ENCODE measurements at regions not wholly inside any gene's neighbourhood (a gene's known extent, or its start where the extent isn't known, plus 50 kb on each side); places are given as distances from the start of the nearest gene placed in this dataset.

- H3K4me3 Mint-ChIP-seq, result no peak overlapping the region
- no peaks in the 10 kb centered on the region for H3K9me3 Mint-ChIP-seq
- peaks cover 0 to 10% (median 3%) of the 10 kb centered on the region in 3 donors for H3K36me3 Mint-ChIP-seq
- H3K27ac Mint-ChIP-seq, result peak overlapping the region in 5 of 6 donors; percentile 3 to 67 (median 20)
- peaks cover 62 to 77% of the 10 kb centered on the region in 2 donors for H3K4me1 Mint-ChIP-seq
- peaks cover 0 to 5% (median 2%) of the 10 kb centered on the region in 3 donors for H3K27me3 Mint-ChIP-seq (ENCODE audit: low read depth in 3 of 3)
- DNase-seq, result no peak
Observed at GRCh38 chr18:46416706-46417638, 240.0 kb downstream of the LOXHD1 start.

DNA sequence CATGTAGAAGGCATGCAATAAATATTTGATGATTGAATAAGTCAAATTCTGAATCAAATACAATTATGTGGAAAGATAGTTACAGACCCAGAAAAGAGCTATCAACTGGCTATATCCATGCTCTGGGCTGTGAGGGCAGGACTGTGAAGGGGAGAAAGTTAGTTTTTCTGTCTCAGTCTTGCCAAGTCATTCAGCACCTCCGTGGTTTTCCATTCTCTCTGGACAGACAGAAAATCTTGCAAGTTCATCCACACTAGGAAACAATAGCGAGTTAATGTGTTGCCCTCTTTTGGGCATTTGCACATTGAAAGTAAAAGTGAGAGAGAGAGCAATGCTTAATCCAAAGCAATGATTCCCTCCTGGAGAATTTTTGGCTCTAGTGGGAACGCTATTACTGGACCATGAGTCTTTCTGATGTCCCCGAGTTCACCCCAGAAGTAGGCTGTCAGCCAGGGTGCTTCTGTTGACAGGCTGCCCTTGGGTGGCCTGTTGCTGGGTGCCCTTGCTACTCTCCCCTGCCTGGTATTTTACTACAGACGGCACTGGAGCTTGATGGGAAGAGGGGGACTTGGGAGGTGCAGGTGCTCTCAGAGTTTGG, 238.3 kb downstream of the LOXHD1 start:
- peak overlapping the region in 1 of 5 donors; percentile 20 for H3K4me3 Mint-ChIP-seq
- H3K27ac Mint-ChIP-seq, result peak overlapping the region in 5 of 6 donors; percentile 10 to 53 (median 25)
- H3K9me3 Mint-ChIP-seq, result no peaks in the 10 kb centered on the region
- no peak for DNase-seq
- H3K4me1 Mint-ChIP-seq, result peaks cover 64 to 83% of the 10 kb centered on the region in 2 donors
- peaks cover 0 to 10% (median 5%) of the 10 kb centered on the region in 3 donors for H3K36me3 Mint-ChIP-seq
- peaks cover 0 to 5% (median 2%) of the 10 kb centered on the region in 3 donors for H3K27me3 Mint-ChIP-seq (ENCODE audit: low read depth in 3 of 3)

DNA sequence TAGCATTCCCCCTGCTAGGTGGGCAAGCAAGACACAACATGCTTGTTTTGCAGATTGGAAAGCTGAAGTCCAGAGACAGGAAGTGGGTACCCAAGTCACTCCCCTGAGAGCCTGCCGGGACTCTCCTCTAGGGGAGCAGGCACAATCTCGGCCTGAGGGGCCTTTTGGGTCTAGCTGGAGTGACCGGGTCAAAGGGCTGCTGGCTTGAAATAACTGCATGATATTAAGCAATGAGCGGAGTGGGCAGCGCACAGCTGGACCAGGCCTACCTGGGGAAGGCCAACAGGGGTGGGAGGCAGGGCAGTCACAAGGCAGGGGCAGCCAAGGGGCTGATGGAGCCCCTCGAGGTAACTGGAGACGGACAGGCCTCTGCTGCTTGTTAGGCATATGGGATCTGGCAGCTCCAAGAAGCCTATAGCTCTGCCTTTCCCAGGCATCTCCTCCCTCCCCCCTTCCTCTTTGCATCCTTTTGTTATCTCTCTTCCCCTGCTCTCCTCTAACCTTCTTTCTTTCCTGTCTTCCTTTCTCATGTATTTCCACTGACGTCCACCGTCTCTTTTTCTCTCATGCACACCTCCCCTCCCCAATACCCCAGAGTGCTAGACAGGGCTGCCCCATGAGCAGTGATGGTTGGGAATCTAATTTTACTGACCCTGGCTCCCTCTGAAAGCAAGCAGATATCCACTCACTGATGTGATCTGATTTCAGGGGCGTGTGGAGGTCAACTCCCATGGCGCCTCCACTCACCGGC, 237.5 kb downstream of the LOXHD1 start:
- H3K9me3 Mint-ChIP-seq, result no peaks in the 10 kb centered on the region
- peak overlapping the region in 5 of 6 donors; percentile 10 to 70 (median 20) for H3K27ac Mint-ChIP-seq
- no peak overlapping the region for H3K4me3 Mint-ChIP-seq

GRCh38 chr18:46421973-46422551, 235.0 kb downstream of the LOXHD1 start:
- H3K9me3 Mint-ChIP-seq, result peaks cover 0 to 1% (median 0%) of the 10 kb centered on the region in 6 donors

More for the DNA sequence above, 237.5 kb downstream of the LOXHD1 start:
- Mint-ChIP-seq H3K27me3 (ENCODE audit: low read depth in 3 of 3) (peaks cover 0 to 5% (median 2%) of the 10 kb centered on the region in 3 donors), H3K36me3 (peaks cover 0 to 10% (median 8%) of the 10 kb centered on the region in 3 donors), H3K4me1 (peaks cover 66 to 83% of the 10 kb centered on the region in 2 donors)
- DNase-seq, result no peak

GRCh38 chr18:46422552-46423055, 234.4 kb downstream of the LOXHD1 start:
- H3K4me3 Mint-ChIP-seq, result no peak overlapping the region
- DNase-seq, result no peak
- H3K9me3 Mint-ChIP-seq, result peaks cover 0 to 1% (median 0%) of the 10 kb centered on the region in 6 donors
- peak overlapping the region in 1 of 6 donors; percentile 37 for H3K27ac Mint-ChIP-seq
- peaks cover 0 to 5% (median 0%) of the 10 kb centered on the region in 3 donors for H3K36me3 Mint-ChIP-seq
- H3K27me3 Mint-ChIP-seq (ENCODE audit: low read depth in 3 of 3), result peaks cover 0 to 5% (median 2%) of the 10 kb centered on the region in 3 donors
- H3K4me1 Mint-ChIP-seq, result peaks cover 60 to 73% of the 10 kb centered on the region in 2 donors

More at GRCh38 chr18:46421973-46422551, 235.0 kb downstream of the LOXHD1 start:
- DNase-seq, result no peak
- peaks cover 64 to 79% of the 10 kb centered on the region in 2 donors for H3K4me1 Mint-ChIP-seq
- H3K27ac Mint-ChIP-seq, result no peak overlapping the region
- H3K27me3 Mint-ChIP-seq (ENCODE audit: low read depth in 3 of 3), result peaks cover 0 to 5% (median 2%) of the 10 kb centered on the region in 3 donors
- no peak overlapping the region for H3K4me3 Mint-ChIP-seq
- H3K36me3 Mint-ChIP-seq, result peaks cover 0 to 5% (median 0%) of the 10 kb centered on the region in 3 donors

- no peak overlapping the region for H3K27ac Mint-ChIP-seq
- H3K27me3 Mint-ChIP-seq (ENCODE audit: low read depth in 3 of 3), result peaks cover 0 to 5% (median 2%) of the 10 kb centered on the region in 3 donors
- H3K4me1 Mint-ChIP-seq, result peaks cover 61 to 71% of the 10 kb centered on the region in 2 donors
- DNase-seq, result no peak
- peaks cover 0 to 5% (median 0%) of the 10 kb centered on the region in 3 donors for H3K36me3 Mint-ChIP-seq
- H3K9me3 Mint-ChIP-seq, result peaks cover 0 to 1% (median 0%) of the 10 kb centered on the region in 6 donors
- no peak overlapping the region for H3K4me3 Mint-ChIP-seq
Observed at GRCh38 chr18:46423226-46423805, 233.7 kb downstream of the LOXHD1 start.

DNA sequence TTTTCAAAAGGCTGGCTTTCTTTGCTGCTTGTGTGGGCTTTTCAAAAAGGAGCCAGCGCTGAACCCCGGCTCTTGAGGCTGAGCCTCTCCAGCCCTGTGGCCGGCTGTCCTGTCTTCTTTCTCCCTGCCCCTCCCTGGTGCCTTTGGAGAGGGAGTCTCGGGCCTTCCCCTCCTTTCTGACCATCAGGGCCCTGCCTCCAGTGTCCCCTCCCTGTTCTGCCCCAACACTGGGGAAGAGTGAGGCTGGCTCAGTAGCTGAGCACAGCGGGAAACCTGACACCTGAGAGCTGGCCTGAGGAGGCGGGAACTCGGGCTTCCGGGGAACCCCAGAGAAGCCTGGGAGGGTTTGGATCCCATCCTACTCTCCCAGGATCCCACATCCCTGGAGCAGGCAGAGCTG, 232.1 kb downstream of the LOXHD1 start:
- H3K36me3 Mint-ChIP-seq, result peaks cover 0 to 5% (median 0%) of the 10 kb centered on the region in 3 donors
- no peak overlapping the region for H3K4me3 Mint-ChIP-seq
- no peak overlapping the region for H3K27ac Mint-ChIP-seq
- DNase-seq, result no peak
- H3K27me3 Mint-ChIP-seq (ENCODE audit: low read depth in 3 of 3), result peaks cover 0 to 5% (median 2%) of the 10 kb centered on the region in 3 donors
- H3K9me3 Mint-ChIP-seq, result peaks cover 0 to 1% (median 0%) of the 10 kb centered on the region in 6 donors
- peaks cover 51 to 62% of the 10 kb centered on the region in 2 donors for H3K4me1 Mint-ChIP-seq

DNA sequence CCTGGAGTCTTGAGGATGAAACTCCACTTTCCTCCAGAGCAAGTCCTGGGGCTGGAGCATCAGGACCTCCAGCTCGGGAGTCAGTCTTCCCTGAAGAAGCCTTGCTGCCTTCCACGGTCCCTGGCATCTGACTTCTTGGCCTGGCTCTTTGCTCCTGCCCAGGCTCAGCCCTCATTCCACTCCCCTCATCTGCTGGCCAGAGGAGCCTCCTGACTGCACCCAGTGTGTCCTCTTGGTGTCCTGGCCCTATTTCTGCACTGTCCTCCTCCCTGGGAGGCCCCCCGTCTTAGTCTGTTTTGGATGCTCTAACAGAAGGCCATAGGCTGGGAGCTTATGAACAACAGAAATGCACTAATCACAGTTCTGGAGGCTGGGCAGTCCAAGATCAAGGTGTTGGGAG, 231.5 kb downstream of the LOXHD1 start:
- peaks cover 0 to 5% (median 0%) of the 10 kb centered on the region in 3 donors for H3K36me3 Mint-ChIP-seq
- peak overlapping the region in 3 of 6 donors; percentile 33 to 85 (median 73) for H3K27ac Mint-ChIP-seq
- DNase-seq, result no peak
- H3K4me1 Mint-ChIP-seq, result peaks cover 52 to 64% of the 10 kb centered on the region in 2 donors
- no peak overlapping the region for H3K4me3 Mint-ChIP-seq
- H3K27me3 Mint-ChIP-seq (ENCODE audit: low read depth in 3 of 3), result peaks cover 0 to 5% (median 3%) of the 10 kb centered on the region in 3 donors
- H3K9me3 Mint-ChIP-seq, result peaks cover 0 to 1% (median 0%) of the 10 kb centered on the region in 6 donors

DNA sequence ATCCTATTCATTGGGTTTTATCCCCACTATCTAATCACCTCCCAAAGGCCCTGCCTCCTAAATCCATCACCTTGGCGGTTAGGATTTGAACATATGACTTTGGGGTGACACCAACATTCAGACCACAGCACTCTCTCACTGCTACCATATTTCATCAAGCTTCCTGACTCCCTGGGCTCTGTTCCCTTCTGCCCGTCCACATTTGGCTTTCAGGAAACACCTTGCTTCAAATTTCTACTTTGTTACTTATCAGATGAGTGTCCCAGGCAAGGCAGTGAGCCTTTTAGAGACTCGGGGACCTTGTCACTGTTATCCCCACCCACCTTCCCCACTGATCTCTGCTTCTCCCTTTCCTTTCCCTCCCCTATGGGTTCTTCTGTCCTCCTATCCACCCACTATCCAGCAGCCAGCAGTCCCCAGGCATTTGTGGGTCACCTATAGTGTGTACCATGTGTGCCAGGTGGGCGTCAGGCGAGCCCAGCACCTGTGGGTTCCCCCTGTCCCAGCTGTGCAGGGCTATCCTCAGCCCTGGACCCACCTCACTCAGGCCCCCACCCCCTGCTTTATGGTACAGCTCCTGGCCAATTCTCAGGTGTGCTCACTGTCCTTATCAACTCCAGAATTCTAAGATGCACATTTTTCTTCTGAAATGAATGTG, 230.9 kb downstream of the LOXHD1 start:
- Mint-ChIP-seq H3K27ac (peak overlapping the region in 3 of 6 donors; percentile 59 to 73 (median 73)), H3K9me3 (peaks cover 0 to 1% (median 0%) of the 10 kb centered on the region in 6 donors), H3K36me3 (peaks cover 0 to 5% (median 0%) of the 10 kb centered on the region in 3 donors), H3K4me3 (no peak overlapping the region), H3K27me3 (ENCODE audit: low read depth in 3 of 3) (peaks cover 0 to 4% (median 3%) of the 10 kb centered on the region in 3 donors), H3K4me1 (peaks cover 57 to 66% of the 10 kb centered on the region in 2 donors)
- DNase-seq, result no peak

- peaks cover 0 to 1% (median 0%) of the 10 kb centered on the region in 6 donors for H3K9me3 Mint-ChIP-seq
- peaks cover 57 to 65% of the 10 kb centered on the region in 2 donors for H3K4me1 Mint-ChIP-seq
- H3K27ac Mint-ChIP-seq, result peak overlapping the region in 2 of 6 donors; percentile 73
Observed at GRCh38 chr18:46426679-46427047, 230.4 kb downstream of the LOXHD1 start.

More at GRCh38 chr18:46426679-46427047, 230.4 kb downstream of the LOXHD1 start:
- no peak for DNase-seq
- Mint-ChIP-seq H3K27me3 (ENCODE audit: low read depth in 3 of 3) (peaks cover 0 to 4% (median 0%) of the 10 kb centered on the region in 3 donors), H3K36me3 (peaks cover 0 to 5% (median 0%) of the 10 kb centered on the region in 3 donors), H3K4me3 (no peak overlapping the region)
